ENCODE measurements at regions not wholly inside any gene's neighbourhood (a gene's known extent, or its start where the extent isn't known, plus 50 kb on each side); places are given as distances from the start of the nearest gene placed in this dataset.

DNA sequence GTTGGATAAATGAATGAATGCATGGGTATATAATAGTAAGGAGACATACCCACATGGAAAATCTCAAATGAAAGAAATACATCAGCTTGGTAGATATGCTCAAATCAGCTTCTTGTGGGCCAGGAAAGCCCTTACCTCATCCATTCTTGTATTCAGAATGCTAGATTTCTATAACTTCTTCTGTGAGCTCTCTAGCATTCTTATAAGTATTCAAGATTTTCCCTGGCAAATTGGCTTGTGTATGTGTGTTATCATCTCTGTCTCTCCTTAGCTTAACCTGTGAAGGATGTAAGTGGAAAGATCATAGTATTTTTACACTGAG is 100.8 kb downstream of the OR2B2 start:
- TF ChIP-seq, protein P1, sequence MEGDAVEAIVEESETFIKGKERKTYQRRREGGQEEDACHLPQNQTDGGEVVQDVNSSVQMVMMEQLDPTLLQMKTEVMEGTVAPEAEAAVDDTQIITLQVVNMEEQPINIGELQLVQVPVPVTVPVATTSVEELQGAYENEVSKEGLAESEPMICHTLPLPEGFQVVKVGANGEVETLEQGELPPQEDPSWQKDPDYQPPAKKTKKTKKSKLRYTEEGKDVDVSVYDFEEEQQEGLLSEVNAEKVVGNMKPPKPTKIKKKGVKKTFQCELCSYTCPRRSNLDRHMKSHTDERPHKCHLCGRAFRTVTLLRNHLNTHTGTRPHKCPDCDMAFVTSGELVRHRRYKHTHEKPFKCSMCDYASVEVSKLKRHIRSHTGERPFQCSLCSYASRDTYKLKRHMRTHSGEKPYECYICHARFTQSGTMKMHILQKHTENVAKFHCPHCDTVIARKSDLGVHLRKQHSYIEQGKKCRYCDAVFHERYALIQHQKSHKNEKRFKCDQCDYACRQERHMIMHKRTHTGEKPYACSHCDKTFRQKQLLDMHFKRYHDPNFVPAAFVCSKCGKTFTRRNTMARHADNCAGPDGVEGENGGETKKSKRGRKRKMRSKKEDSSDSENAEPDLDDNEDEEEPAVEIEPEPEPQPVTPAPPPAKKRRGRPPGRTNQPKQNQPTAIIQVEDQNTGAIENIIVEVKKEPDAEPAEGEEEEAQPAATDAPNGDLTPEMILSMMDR (IDR thresholded peaks at IDR 0.05): no peak
- no peak for TF ChIP-seq POLR2A (IDR thresholded peaks at IDR 0.05)
